Astrocyte of the spinal cord (primary cell): ENCODE measurements at regions not wholly inside any gene's neighbourhood (a gene's known extent, or its start where the extent isn't known, plus 50 kb on each side); places are given as distances from the start of the nearest gene placed in this dataset.
A peak's percentile ranks its signal among the peaks of the same experiment; 100 is the strongest.
"Not testable (repeated sequence)": the region's sequence is repeated elsewhere in the genome, so short reads cannot be mapped to it uniquely, and the experiment has no call there.

Experiments used
- DNase-seq: peaks from one replicate; pipeline ENCODE4 v3.0.0; 2011; ENCODE audit warnings: low read depth, low spot score
- H3K4me3 ChIP-seq: 2 replicates; pipeline ENCODE4 v1.5.1; 2011; ENCODE audit warnings: low read depth, mild to moderate bottlenecking, low read length, moderate library complexity
- CTCF ChIP-seq: IDR thresholded peaks from 2 replicates; pipeline ENCODE4 v1.5.1; 2012; ENCODE audit warnings: low read depth, mild to moderate bottlenecking, low read length, inconsistent platforms
- in situ Hi-C: cut with HindIII; loops from 2 replicates; pipeline ENCODE4 v1.10.0; 2017; ENCODE audit warnings: low sequenced_read_pairs

DNA sequence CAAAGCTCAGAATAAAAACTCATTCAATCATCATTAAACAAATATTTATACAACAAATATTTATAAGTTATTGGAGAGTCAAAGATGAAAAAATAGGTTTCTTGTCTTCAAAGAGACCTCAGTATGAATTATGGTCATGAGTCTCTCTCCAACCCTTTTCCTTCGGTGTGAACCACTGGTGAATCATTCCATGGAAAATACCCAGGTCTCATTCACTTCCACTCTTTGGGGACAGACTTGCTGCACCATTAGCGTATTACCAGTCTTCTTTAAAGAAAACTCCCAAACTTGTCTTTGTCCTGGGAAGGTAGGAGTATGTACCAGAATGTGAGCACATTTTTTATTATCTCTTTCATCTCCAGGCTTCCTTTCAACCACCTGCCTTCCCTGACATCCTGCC, 257.4 kb upstream of the RBMS1 start:
- in situ Hi-C loops = no loop called here
- DNase-seq = peak; percentile 68
- no peak for TF ChIP-seq CTCF
- H3K4me3 ChIP-seq = no peak overlapping the region

- peak; percentile 68 for DNase-seq
Measured at GRCh38 chr2:160752475-160753330, 259.1 kb upstream of the RBMS1 start.

GRCh38 chr2:160753331-160753654, 259.7 kb upstream of the RBMS1 start:
- no peak for TF ChIP-seq CTCF
- in situ Hi-C loops = no loop called here
- no peak for DNase-seq

More at GRCh38 chr2:160752475-160753330, 259.1 kb upstream of the RBMS1 start:
- in situ Hi-C loops = no loop called here
- no peak for TF ChIP-seq CTCF
- no peak overlapping the region for H3K4me3 ChIP-seq

DNA sequence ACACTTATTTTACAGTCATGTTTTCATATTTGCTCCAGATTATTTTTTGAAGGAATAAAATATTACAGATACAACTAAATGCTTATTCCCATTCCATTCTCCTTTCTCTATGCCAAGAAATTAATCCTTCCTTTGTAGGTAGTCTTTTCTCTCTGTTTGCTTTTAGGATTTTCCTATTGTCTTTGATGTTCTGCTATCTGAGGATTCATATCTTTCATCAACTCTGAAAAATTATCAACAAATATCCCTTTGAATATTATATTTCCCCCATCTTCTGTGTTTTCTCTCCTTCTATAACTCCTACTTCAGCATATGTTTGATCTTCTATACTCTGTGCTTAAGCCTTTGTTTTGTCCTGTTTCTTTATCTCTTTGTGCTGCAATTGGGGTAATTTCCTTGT, 260.4 kb upstream of the RBMS1 start:
- no peak for TF ChIP-seq CTCF
- H3K4me3 ChIP-seq = no peak overlapping the region
- no peak for DNase-seq
- in situ Hi-C loops = no loop called here

More at GRCh38 chr2:160753331-160753654, 259.7 kb upstream of the RBMS1 start:
- no peak overlapping the region for H3K4me3 ChIP-seq

DNA sequence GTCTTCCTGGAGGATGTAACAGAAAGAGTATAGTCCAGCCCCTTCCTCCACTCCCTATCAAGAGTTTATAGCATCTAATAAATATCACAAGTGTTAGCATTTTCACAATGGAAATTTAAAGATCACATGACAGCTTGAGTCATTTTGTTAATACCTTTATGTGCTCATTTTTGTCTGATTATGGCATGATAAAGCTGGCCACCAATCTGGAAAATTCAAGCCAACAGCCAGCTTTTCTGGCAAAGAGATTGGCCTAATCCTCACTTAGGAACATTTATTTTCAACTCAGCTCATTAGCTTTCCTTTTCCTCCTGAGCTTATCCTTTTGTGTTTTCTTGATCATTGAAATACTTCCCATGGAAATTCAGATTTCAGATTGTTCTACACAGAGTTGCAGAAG, 262.9 kb upstream of the RBMS1 start:
- H3K4me3 ChIP-seq = no peak overlapping the region
- DNase-seq = no peak
- TF ChIP-seq CTCF = no peak
- in situ Hi-C loops = no loop called here

- in situ Hi-C loops, DNase-seq: not testable (repeated sequence)
Measured at GRCh38 chr2:160762493-160763128, 269.0 kb upstream of the RBMS1 start.

GRCh38 chr2:160783474-160783873, 289.9 kb upstream of the RBMS1 start:
- H3K4me3 ChIP-seq = no peak overlapping the region
- in situ Hi-C loops = no loop called here
- no peak for TF ChIP-seq CTCF
- DNase-seq = no peak

More at GRCh38 chr2:160762493-160763128, 269.0 kb upstream of the RBMS1 start:
- not testable (repeated sequence) for H3K4me3 ChIP-seq
